ENCODE measurements at regions not wholly inside any gene's neighbourhood (a gene's known extent, or its start where the extent isn't known, plus 50 kb on each side); places are given as distances from the start of the nearest gene placed in this dataset.

DNA sequence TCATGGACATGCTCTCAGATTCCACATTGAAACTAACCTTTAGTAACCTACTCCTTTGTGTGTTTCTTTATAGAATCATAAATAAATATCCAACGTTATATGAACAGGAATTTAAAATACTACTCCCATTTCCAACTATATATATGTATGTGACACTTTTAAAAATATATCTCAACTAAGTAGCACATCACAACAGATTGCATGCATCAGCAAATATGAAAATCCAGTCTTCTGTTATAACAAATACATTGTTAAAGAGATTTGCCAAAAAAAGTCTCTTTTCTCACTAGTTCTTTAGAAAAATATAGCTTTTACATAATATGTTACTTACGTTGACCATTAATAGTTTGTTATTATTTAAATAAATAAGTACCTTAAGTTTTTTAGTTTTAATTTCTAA lies 1608.6 kb upstream of the RAG2 start:
- H3K4me1 Mint-ChIP-seq (ENCODE audit: low read depth) = no peaks in the 10 kb centered on the region
- H3K36me3 Mint-ChIP-seq (ENCODE audit: low read depth) = no peaks in the 10 kb centered on the region
- H3K27me3 Mint-ChIP-seq = no peaks in the 10 kb centered on the region
- no peak overlapping the region for H3K27ac Mint-ChIP-seq
- peaks cover 37% of the 10 kb centered on the region for H3K9me3 Mint-ChIP-seq
- H3K4me3 Mint-ChIP-seq = no peak overlapping the region
- intact Hi-C loops (cut with micrococcal nuclease) = no loop called here

DNA sequence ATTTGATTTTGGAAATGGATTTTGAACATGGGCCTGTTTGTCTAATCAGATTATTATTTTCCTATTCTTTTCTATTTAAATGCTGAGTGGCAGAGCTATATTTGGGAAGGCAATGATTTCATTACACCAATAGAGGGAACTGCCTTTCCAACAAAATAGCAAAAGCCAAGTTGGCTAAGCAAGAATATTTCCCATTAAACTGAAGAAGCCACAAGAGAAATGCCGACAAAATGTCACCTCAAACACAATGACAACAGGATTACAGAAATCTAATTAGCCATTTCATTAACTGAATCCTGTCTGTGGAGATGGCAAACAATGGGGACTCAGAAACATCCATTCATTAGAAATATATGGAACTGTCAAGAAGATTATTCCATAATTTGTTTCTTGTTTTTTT lies 1593.1 kb upstream of the RAG2 start:
- Mint-ChIP-seq H3K4me1 (ENCODE audit: low read depth) (no peaks in the 10 kb centered on the region), H3K36me3 (ENCODE audit: low read depth) (no peaks in the 10 kb centered on the region), H3K27ac (no peak overlapping the region), H3K27me3 (no peaks in the 10 kb centered on the region), H3K9me3 (peaks cover 44% of the 10 kb centered on the region), H3K4me3 (no peak overlapping the region)
- intact Hi-C loops (cut with micrococcal nuclease) = no loop called here

DNA sequence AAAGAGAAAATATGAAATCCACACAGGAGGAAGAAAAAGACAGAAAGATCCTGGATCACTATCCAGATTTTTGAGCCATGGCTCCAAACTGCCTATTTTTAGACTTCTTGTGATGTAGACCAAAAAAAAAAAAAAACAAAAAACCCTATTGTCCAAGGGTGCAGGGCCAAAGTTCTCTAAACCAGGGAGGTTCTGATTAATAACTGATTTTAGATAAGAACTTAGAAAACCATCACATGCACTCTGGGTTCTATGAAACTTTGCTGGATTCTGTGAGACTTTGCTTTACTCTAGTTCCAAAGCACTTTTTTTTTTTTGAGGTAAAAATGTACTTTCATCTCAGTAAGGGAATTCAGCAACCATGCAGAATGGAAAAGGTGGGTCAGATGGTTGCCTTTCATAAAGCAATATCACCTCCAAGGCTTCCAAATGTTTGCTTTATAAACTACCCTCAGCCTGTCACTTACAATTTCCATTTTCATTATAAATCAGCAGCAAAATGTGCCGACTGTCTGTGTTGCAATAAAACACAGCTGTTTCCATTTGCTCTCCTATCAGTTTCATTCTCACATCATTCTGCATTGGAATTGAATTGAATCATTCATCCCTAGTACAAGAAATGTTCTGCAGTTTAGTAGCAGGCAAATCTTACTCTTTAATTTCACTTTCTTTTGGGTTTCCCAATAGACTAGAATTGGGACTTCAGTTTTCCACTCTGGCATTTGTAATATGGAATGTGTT lies 1584.3 kb upstream of the RAG2 start:
- H3K27me3 Mint-ChIP-seq = no peaks in the 10 kb centered on the region
- intact Hi-C loops (cut with micrococcal nuclease) = no loop called here
- H3K9me3 Mint-ChIP-seq = no peaks in the 10 kb centered on the region
- no peaks in the 10 kb centered on the region for H3K36me3 Mint-ChIP-seq (ENCODE audit: low read depth)
- H3K4me1 Mint-ChIP-seq (ENCODE audit: low read depth) = no peaks in the 10 kb centered on the region
- H3K4me3 Mint-ChIP-seq = no peak overlapping the region
- H3K27ac Mint-ChIP-seq = no peak overlapping the region

DNA sequence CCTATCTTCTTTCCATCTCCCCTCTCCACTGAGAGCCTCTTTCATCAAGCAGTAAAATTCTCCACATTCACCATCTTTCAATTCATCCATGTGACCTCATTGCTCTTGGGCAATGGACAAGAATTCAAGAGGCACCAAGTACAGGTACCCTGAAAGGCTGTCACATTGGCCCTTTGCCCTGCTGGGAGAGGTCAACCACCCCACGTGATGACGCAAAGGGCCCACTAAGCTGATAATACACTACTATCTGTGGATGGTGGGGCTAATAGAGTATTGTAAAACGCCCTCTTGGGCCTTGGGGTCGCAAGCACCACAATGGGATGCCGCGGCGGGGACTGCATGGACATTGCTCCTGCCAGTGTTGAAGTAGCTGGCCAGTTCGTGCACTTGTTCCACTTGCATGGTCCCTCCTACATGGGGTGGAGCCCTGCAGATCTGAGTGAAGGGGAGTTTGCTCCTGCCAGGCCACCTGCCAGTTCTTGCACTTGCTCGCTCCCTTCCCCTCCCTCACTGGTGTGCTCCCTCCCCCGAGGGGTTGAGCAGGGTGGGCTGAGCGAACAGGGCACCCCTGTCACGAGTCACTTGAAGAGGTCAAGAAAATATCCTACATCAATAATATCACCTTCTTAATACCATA lies 1578.8 kb upstream of the RAG2 start:
- intact Hi-C loops (cut with micrococcal nuclease) = no loop called here
- Mint-ChIP-seq H3K4me3 (no peak overlapping the region), H3K27ac (no peak overlapping the region), H3K4me1 (ENCODE audit: low read depth) (no peaks in the 10 kb centered on the region), H3K9me3 (no peaks in the 10 kb centered on the region), H3K27me3 (no peaks in the 10 kb centered on the region), H3K36me3 (ENCODE audit: low read depth) (no peaks in the 10 kb centered on the region)

DNA sequence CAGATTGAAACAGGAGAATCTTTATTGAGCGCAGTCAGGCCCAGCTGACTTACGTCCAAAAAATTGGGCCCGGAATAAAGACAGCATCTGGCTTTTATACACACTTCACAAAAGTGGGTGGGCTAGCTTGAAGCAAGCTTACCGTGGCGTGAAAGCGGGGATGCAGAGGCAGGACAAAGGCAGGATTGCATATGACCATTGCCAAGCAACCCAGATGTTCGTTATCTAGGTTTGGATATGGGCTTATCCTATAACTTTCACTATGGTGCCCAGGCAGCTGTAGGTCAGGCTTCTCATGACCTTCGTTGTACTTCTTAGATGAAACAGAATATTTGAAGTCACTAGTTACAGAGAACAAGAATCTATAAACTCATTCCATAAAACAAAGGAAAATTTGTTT lies 1575.6 kb upstream of the RAG2 start:
- Mint-ChIP-seq H3K4me3 (no peak overlapping the region), H3K4me1 (ENCODE audit: low read depth) (no peaks in the 10 kb centered on the region), H3K36me3 (ENCODE audit: low read depth) (no peaks in the 10 kb centered on the region), H3K9me3 (no peaks in the 10 kb centered on the region), H3K27me3 (no peaks in the 10 kb centered on the region), H3K27ac (no peak overlapping the region)
- intact Hi-C loops (cut with micrococcal nuclease) = no loop called here

DNA sequence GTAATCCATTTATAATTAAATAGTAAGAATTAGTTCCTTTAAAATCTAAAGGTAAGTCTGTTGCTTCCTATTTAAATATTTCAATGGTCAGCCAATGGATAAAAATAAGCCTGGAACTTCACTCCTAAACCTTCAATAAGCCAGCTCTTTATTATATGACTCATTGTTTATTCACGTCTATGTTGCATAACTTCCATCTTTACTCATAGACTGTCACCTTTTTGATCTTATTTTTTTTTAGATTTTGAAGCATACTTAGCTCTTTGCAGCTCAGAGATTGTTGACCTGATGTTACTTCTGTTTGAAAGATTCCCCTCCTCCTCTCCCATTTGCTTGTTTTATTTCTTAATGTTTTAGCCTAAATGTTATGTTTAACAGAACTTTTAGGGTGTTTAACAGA lies 1571.2 kb upstream of the RAG2 start:
- Mint-ChIP-seq H3K9me3 (peaks cover 18% of the 10 kb centered on the region), H3K36me3 (ENCODE audit: low read depth) (no peaks in the 10 kb centered on the region), H3K27ac (no peak overlapping the region), H3K4me1 (ENCODE audit: low read depth) (no peaks in the 10 kb centered on the region), H3K27me3 (no peaks in the 10 kb centered on the region), H3K4me3 (no peak overlapping the region)
- intact Hi-C loops (cut with micrococcal nuclease) = no loop called here

DNA sequence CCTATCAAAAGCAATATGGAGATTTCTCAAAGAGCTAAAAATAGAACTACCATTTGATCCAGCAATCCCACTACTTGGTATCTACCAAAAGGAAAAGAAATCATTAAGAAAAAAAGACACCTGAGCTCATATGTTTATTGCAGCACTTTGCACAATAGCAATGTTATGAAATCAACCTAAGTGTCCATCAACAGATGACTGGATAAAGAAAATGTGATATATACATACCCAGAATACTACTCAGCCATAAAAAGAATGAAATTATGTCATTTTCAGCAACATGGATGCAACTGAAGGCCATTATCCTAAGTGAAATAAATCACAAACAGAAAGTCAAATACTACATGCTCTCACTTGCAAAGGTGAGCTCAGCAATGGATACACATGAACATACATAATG lies 1565.5 kb upstream of the RAG2 start:
- Mint-ChIP-seq H3K36me3 (ENCODE audit: low read depth) (no peaks in the 10 kb centered on the region), H3K27ac (no peak overlapping the region), H3K9me3 (peaks cover 30% of the 10 kb centered on the region), H3K4me1 (ENCODE audit: low read depth) (no peaks in the 10 kb centered on the region), H3K4me3 (no peak overlapping the region), H3K27me3 (no peaks in the 10 kb centered on the region)
- intact Hi-C loops (cut with micrococcal nuclease) = no loop called here

DNA sequence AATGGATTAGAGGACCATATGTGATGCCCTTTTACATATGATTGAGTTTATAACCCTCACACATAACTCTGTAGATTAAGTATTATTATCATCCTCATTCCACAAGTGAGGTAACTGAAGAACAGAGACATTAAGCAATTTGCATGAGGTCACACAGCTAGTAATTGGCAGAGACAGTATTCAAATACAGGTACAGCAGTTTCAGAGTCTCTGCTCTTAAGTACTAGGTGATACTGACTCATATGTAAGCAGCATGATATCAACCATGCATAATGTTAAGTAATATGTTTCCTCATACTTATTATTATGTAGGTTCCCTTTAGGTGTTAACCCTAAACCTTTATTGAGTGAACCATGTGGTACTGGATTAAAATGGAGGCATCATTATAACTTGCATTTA lies 1562.4 kb upstream of the RAG2 start:
- Mint-ChIP-seq H3K36me3 (ENCODE audit: low read depth) (no peaks in the 10 kb centered on the region), H3K4me1 (ENCODE audit: low read depth) (no peaks in the 10 kb centered on the region), H3K27me3 (no peaks in the 10 kb centered on the region), H3K9me3 (peaks cover 21% of the 10 kb centered on the region), H3K27ac (no peak overlapping the region), H3K4me3 (no peak overlapping the region)
- intact Hi-C loops (cut with micrococcal nuclease) = no loop called here

DNA sequence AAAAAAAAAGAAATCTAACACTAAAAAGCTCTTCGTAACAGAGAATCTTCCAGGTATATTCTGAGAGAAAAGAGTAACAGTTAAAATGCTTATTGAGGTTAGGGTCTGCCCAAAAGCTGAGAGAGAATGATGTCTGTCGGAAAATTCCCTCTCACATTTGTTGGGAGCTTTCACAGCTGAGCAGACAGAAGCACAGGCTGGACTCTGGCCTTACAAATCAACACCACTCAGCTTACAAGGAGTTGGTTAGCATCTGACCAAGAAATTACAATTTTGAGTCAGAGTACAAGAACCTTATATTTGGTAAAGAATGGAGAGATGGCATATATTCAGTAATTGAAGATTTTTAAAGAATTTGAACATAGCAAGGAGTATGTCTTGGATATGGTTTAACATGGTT lies 1561.0 kb upstream of the RAG2 start:
- Mint-ChIP-seq H3K27me3 (no peaks in the 10 kb centered on the region), H3K4me1 (ENCODE audit: low read depth) (no peaks in the 10 kb centered on the region), H3K4me3 (no peak overlapping the region), H3K9me3 (peaks cover 12% of the 10 kb centered on the region), H3K27ac (no peak overlapping the region), H3K36me3 (ENCODE audit: low read depth) (no peaks in the 10 kb centered on the region)
- intact Hi-C loops (cut with micrococcal nuclease) = no loop called here

DNA sequence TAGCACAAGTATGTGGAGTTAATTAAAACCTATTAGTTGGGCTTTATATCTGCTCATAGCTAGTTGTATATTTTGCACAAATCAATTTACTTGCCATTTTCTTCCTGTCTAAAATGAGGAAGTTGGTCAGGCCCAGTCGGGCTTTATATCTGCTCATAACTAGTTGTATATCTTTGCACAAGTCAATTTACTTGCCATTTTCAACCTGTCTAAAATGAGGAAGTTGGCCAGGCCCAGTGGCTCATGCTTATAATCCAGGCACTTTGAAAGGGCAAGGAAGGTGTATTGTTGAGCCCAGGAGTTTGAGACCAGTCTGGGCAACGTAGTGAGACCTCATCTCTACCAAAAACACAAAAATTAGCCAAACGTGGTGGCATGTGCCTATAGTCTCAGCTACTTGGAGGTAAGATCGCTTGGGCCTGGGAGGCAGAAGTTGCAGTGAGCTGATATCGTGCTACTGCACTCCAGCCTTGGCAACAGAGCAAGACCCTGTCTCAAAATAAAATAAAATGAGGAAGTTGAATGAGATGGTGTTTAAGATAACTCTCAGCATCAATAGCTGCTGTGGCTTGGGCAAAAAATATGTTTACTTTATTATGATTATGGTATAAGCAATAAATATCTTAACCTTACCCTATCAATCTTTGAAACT lies 1558.6 kb upstream of the RAG2 start:
- H3K27ac Mint-ChIP-seq = no peak overlapping the region
- no peak overlapping the region for H3K4me3 Mint-ChIP-seq
- H3K36me3 Mint-ChIP-seq (ENCODE audit: low read depth) = no peaks in the 10 kb centered on the region
- no peaks in the 10 kb centered on the region for H3K27me3 Mint-ChIP-seq
- intact Hi-C loops (cut with micrococcal nuclease) = no loop called here
- H3K9me3 Mint-ChIP-seq = no peaks in the 10 kb centered on the region
- no peaks in the 10 kb centered on the region for H3K4me1 Mint-ChIP-seq (ENCODE audit: low read depth)

DNA sequence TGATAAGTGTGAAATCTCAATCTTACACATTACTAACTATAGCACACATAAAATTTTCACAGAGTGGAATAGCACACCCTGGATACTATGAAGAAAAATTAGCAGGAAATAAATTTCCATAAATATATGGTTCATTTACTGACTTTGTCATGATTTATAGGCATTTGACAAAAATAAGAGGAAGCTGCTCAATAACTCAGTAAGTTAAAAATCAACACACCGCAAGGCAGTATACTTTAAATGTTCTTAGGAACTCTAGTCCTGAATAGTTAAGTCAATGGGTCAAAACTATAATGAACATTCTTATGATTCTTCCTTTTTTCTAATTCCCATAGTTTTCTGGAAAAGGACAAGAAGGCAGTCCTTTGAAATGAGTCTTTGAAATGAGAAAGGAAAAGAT lies 1557.8 kb upstream of the RAG2 start:
- H3K4me3 Mint-ChIP-seq = no peak overlapping the region
- no peaks in the 10 kb centered on the region for H3K27me3 Mint-ChIP-seq
- intact Hi-C loops (cut with micrococcal nuclease) = no loop called here
- H3K4me1 Mint-ChIP-seq (ENCODE audit: low read depth) = no peaks in the 10 kb centered on the region
- no peaks in the 10 kb centered on the region for H3K9me3 Mint-ChIP-seq
- H3K27ac Mint-ChIP-seq = no peak overlapping the region
- no peaks in the 10 kb centered on the region for H3K36me3 Mint-ChIP-seq (ENCODE audit: low read depth)

DNA sequence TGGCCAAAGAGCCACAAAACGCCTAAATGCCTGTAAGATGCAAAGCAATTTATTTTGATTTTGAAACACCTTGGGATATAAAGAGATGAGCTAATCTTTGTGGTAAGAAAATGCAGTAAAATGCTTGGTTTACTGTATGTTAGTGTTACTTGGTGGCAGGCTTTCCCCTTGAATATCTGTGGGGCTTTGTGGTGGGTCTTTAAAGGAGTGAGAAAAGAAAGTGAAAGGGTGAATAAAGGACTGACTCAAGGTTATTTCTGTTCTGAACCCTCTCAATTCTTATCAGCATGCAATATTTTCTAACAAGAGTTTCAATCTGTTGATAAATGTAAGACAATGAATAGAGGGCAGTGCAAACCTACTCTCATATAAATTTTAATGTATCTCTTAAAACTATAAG lies 1555.9 kb upstream of the RAG2 start:
- Mint-ChIP-seq H3K27ac (no peak overlapping the region), H3K4me1 (ENCODE audit: low read depth) (no peaks in the 10 kb centered on the region), H3K4me3 (no peak overlapping the region), H3K9me3 (peaks cover 7% of the 10 kb centered on the region), H3K27me3 (no peaks in the 10 kb centered on the region), H3K36me3 (ENCODE audit: low read depth) (no peaks in the 10 kb centered on the region)
- intact Hi-C loops (cut with micrococcal nuclease) = no loop called here

DNA sequence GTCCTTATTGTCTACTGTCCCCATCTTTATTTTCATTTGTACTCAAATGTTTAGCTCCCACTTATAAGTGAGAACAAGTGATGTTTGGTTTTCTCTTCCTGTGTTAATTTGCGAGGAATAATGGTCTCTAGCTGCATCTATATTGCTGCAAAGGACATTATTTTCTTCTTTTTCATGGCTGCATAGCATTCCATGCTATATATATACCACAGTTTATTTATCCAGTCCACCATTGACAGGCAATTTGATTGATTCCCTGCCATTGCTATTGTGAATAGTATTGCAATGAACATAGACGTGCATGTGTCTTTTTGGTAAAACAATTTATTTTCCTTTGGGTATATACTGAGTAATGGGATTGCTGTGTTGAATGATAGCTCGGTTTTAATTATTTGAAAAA lies 1545.8 kb upstream of the RAG2 start:
- Mint-ChIP-seq H3K27me3 (no peaks in the 10 kb centered on the region), H3K9me3 (peaks cover 6% of the 10 kb centered on the region), H3K36me3 (ENCODE audit: low read depth) (no peaks in the 10 kb centered on the region), H3K4me1 (ENCODE audit: low read depth) (no peaks in the 10 kb centered on the region), H3K27ac (no peak overlapping the region), H3K4me3 (no peak overlapping the region)
- intact Hi-C loops (cut with micrococcal nuclease) = no loop called here

DNA sequence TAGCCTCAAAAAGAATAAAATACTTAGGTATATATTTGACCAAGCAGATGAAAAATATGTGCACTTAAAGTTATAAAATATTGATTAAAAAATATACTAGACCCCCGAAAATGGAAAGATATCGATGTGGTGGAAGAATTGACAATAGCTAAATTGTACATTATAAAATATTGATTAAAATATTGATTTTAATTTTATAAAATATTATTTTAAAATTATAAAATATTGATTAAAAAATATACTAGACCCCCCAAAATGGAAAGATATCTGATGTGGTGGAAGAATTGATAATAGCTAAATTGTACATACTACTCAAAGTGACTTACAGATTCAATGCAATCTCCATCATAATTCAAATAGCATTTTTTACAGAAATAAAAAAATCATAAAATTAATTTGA lies 1540.9 kb upstream of the RAG2 start:
- Mint-ChIP-seq H3K9me3 (peaks cover 17% of the 10 kb centered on the region), H3K27ac (no peak overlapping the region), H3K27me3 (no peaks in the 10 kb centered on the region), H3K4me3 (no peak overlapping the region), H3K36me3 (ENCODE audit: low read depth) (no peaks in the 10 kb centered on the region), H3K4me1 (ENCODE audit: low read depth) (no peaks in the 10 kb centered on the region)
- intact Hi-C loops (cut with micrococcal nuclease) = no loop called here

DNA sequence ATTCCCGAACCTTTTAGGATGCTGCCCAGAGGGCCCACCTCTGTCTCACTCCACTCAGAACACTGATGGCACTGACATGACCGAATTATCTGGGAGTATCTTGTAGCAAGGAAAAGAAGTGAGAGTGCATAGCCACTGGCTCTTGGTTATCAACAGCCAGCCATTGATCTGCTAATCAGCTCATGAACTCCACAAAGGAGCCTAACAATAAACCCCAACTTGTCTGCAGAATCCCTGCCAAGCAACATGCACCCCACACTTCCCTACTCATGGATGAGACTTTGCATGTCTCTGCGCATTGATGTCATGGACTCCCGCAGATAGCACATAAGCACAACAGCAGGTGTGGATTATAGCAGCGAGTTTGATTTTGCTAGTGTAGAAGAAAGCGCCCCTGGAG lies 1538.9 kb upstream of the RAG2 start:
- Mint-ChIP-seq H3K4me3 (no peak overlapping the region), H3K36me3 (ENCODE audit: low read depth) (no peaks in the 10 kb centered on the region), H3K9me3 (peaks cover 17% of the 10 kb centered on the region), H3K27ac (no peak overlapping the region), H3K4me1 (ENCODE audit: low read depth) (no peaks in the 10 kb centered on the region), H3K27me3 (no peaks in the 10 kb centered on the region)
- intact Hi-C loops (cut with micrococcal nuclease) = no loop called here

Data from dendritic cell treated with granulocyte-macrophage colony-stimulating factor and Interleukin-4, amounts not matched to agents 40 ng/mL and 50 ng/mL, for 4 days (primary cell).